GM12892 (cell line): ENCODE measurements at regions not wholly inside any gene's neighbourhood (a gene's known extent, or its start where the extent isn't known, plus 50 kb on each side); places are given as distances from the start of the nearest gene placed in this dataset.
"Not testable (repeated sequence)": the region's sequence is repeated elsewhere in the genome, so short reads cannot be mapped to it uniquely, and the experiment has no call there.

Experiments
- DNase-seq: peaks from one replicate; pipeline ENCODE4 v3.0.0; 2011; ENCODE audit not compliant: insufficient read length
- FAIRE-seq: peaks from 2 replicates; lab custom pipeline; 2011; peaks lifted over from hg19 to GRCh38; lab: Jason Lieb, UNC
- POLR2A ChIP-seq: IDR thresholded peaks from 2 replicates; pipeline ENCODE4 v1.6.1; 2011; ENCODE audit warnings: low read depth, low read length, control low read depth
- POLR2AphosphoS5 ChIP-seq: IDR thresholded peaks from 2 replicates; pipeline ENCODE4 v1.6.1; 2011; ENCODE audit warnings: low read depth, low read length, control low read depth
- TAF1 ChIP-seq: IDR thresholded peaks from 2 replicates; pipeline ENCODE4 v1.6.1; 2011; ENCODE audit warnings: low read depth, mild to moderate bottlenecking, control low read depth, low read length, borderline replicate concordance

GRCh38 chr11:98431463-98432359 lies 589.0 kb upstream of the CNTN5 start:
- no peak for TF ChIP-seq POLR2AphosphoS5
- TF ChIP-seq TAF1, result no peak
- no peak for TF ChIP-seq POLR2A
- FAIRE-seq, result no peak

GRCh38 chr11:98434296-98434695 lies 586.5 kb upstream of the CNTN5 start:
- FAIRE-seq (no peak), DNase-seq (no peak)
- TF ChIP-seq POLR2A, result no peak
- no peak for TF ChIP-seq POLR2AphosphoS5
- TF ChIP-seq TAF1, result no peak

More at GRCh38 chr11:98431463-98432359, 589.0 kb upstream of the CNTN5 start:
- no peak for DNase-seq

- FAIRE-seq, result no peak
- no peak for TF ChIP-seq POLR2AphosphoS5
- no peak for TF ChIP-seq POLR2A
- TF ChIP-seq TAF1, result no peak
- DNase-seq, result no peak
Observed at GRCh38 chr11:98453378-98453777, 567.4 kb upstream of the CNTN5 start.

GRCh38 chr11:98455500-98456307 lies 565.0 kb upstream of the CNTN5 start:
- DNase-seq, result no peak
- no peak for TF ChIP-seq POLR2AphosphoS5
- TF ChIP-seq POLR2A, result no peak
- no peak for TF ChIP-seq TAF1
- FAIRE-seq, result no peak

- no peak for TF ChIP-seq POLR2AphosphoS5
- TF ChIP-seq TAF1, result no peak
- no peak for TF ChIP-seq POLR2A
- FAIRE-seq, result no peak
- no peak for DNase-seq
Observed at GRCh38 chr11:98456308-98456680, 564.5 kb upstream of the CNTN5 start.

- TF ChIP-seq POLR2AphosphoS5 (no peak), POLR2A (no peak), TAF1 (no peak)
- DNase-seq, result no peak
- no peak for FAIRE-seq
Observed at GRCh38 chr11:98495016-98495415, 525.7 kb upstream of the CNTN5 start.

GRCh38 chr11:98495601-98496000 lies 525.1 kb upstream of the CNTN5 start:
- DNase-seq, result no peak
- TF ChIP-seq POLR2AphosphoS5, result no peak
- no peak for TF ChIP-seq TAF1
- FAIRE-seq, result no peak

- FAIRE-seq (no peak), DNase-seq (no peak)
- no peak for TF ChIP-seq POLR2A
- no peak for TF ChIP-seq TAF1
- no peak for TF ChIP-seq POLR2AphosphoS5
Observed at GRCh38 chr11:98507208-98507607, 513.5 kb upstream of the CNTN5 start.

GRCh38 chr11:98512938-98513337 lies 507.8 kb upstream of the CNTN5 start:
- FAIRE-seq (no peak), DNase-seq (no peak)
- TF ChIP-seq POLR2AphosphoS5 (no peak), TAF1 (no peak), POLR2A (no peak)

GRCh38 chr11:98531576-98531975 lies 489.2 kb upstream of the CNTN5 start:
- FAIRE-seq, result no peak
- no peak for TF ChIP-seq TAF1
- no peak for TF ChIP-seq POLR2A
- no peak for TF ChIP-seq POLR2AphosphoS5
- DNase-seq, result no peak

- FAIRE-seq, result no peak
- TF ChIP-seq POLR2A (no peak), TAF1 (no peak), POLR2AphosphoS5 (no peak)
- no peak for DNase-seq
Observed at GRCh38 chr11:98536023-98536422, 484.7 kb upstream of the CNTN5 start.

GRCh38 chr11:98538358-98538757 lies 482.4 kb upstream of the CNTN5 start:
- not testable (repeated sequence) for FAIRE-seq, DNase-seq
